HepG2 (cell line): ENCODE measurements at regions not wholly inside any gene's neighbourhood (a gene's known extent, or its start where the extent isn't known, plus 50 kb on each side); places are given as distances from the start of the nearest gene placed in this dataset.

Source experiments
- CEBPG ChIP-seq: IDR thresholded peaks from 2 replicates; pipeline ENCODE4 v1.6.1; 2016
- EED ChIP-seq: sonication (generic); formaldehyde crosslinking; IDR thresholded peaks from 2 replicates; pipeline ENCODE4 v1.5.0; 2020; ENCODE audit warnings: mild to moderate bottlenecking, missing genetic modification reagents
- GABPA ChIP-seq, 2 experiments: IDR thresholded peaks; 2 replicates each; pipeline ENCODE4 v1.6.1; 2011 to 2016; ENCODE audit warnings: low read depth in 2 of 2, low read length in 1 of 2, missing biosample characterization in 1 of 2, missing genetic modification characterization in 1 of 2
- HMGA1 ChIP-seq: sonication (generic); formaldehyde crosslinking; conservative IDR thresholded peaks from 2 replicates; pipeline ENCODE4 v1.4.0; 2020; ENCODE audit warnings: missing genetic modification reagents
- HNRNPH1 ChIP-seq: fragments of 200-400 bp; formaldehyde crosslinking; optimal IDR thresholded peaks from 2 replicates; pipeline ENCODE3; 2017; ENCODE audit warnings: mild to moderate bottlenecking, low read depth, low read length
- JUN ChIP-seq: sonication (generic); formaldehyde crosslinking; IDR thresholded peaks from 2 replicates; pipeline ENCODE4 v1.4.0; 2020; ENCODE audit warnings: mild to moderate bottlenecking, missing genetic modification reagents
- KDM2A ChIP-seq: sonication (generic); formaldehyde crosslinking; IDR thresholded peaks from 2 replicates; pipeline ENCODE4 v1.4.0; 2020; ENCODE audit warnings: low read depth, missing genetic modification reagents, borderline replicate concordance
- KMT2A ChIP-seq: sonication (generic); formaldehyde crosslinking; IDR thresholded peaks from 2 replicates; pipeline ENCODE4 v1.4.0; 2020; ENCODE audit warnings: missing genetic modification reagents
- MYC ChIP-seq: sonication (generic); formaldehyde crosslinking; IDR thresholded peaks from 2 replicates; pipeline ENCODE4 v1.9.0; 2021; ENCODE audit warnings: missing genetic modification reagents, borderline replicate concordance
- RAD51 ChIP-seq: fragments of 450-650 bp; IDR thresholded peaks from 2 replicates; pipeline ENCODE4 v1.6.1; 2016; ENCODE audit warnings: borderline replicate concordance
- SMC3 ChIP-seq: IDR thresholded peaks from 2 replicates; pipeline ENCODE4 v1.6.1; 2011; ENCODE audit warnings: low read length, improper control_type of control experiment
- ZFP36 ChIP-seq: fragments of 150-350 bp; IDR thresholded peaks from 2 replicates; pipeline ENCODE4 v1.6.1; 2018; ENCODE audit warnings: borderline replicate concordance, low read length, low read depth; ENCODE audit not compliant: partially characterized antibody
- TF ChIP-seq, protein P1 (sequence below): fragments of 450-650 bp; IDR thresholded peaks from 2 replicates; pipeline ENCODE4 v1.6.1; 2016
- TF ChIP-seq, protein P2 (sequence below): sonication (generic); formaldehyde crosslinking; IDR thresholded peaks from 2 replicates; pipeline ENCODE4 v1.4.0; 2020; ENCODE audit warnings: mild to moderate bottlenecking, missing genetic modification reagents
- TF ChIP-seq, protein P3 (sequence below): sonication (generic); formaldehyde crosslinking; IDR thresholded peaks from 2 replicates; pipeline ENCODE4 v1.5.0; 2020; ENCODE audit warnings: mild to moderate bottlenecking, missing genetic modification reagents
- TF ChIP-seq, protein P4 (sequence below): sonication (generic); formaldehyde crosslinking; IDR thresholded peaks from 2 replicates; pipeline ENCODE4 v1.8.0; 2022; ENCODE audit warnings: mild to moderate bottlenecking, missing genetic modification reagents, moderate library complexity
- TF ChIP-seq, protein P5 (sequence below): sonication (generic); formaldehyde crosslinking; IDR thresholded peaks from 2 replicates; pipeline ENCODE4 v1.4.0; 2020; ENCODE audit warnings: low read depth, missing genetic modification reagents
- TF ChIP-seq, protein P6 (sequence below): sonication (generic); formaldehyde crosslinking; IDR thresholded peaks from 2 replicates; pipeline ENCODE4 v1.4.0; 2020; ENCODE audit warnings: low read depth, mild to moderate bottlenecking, missing genetic modification reagents

DNA sequence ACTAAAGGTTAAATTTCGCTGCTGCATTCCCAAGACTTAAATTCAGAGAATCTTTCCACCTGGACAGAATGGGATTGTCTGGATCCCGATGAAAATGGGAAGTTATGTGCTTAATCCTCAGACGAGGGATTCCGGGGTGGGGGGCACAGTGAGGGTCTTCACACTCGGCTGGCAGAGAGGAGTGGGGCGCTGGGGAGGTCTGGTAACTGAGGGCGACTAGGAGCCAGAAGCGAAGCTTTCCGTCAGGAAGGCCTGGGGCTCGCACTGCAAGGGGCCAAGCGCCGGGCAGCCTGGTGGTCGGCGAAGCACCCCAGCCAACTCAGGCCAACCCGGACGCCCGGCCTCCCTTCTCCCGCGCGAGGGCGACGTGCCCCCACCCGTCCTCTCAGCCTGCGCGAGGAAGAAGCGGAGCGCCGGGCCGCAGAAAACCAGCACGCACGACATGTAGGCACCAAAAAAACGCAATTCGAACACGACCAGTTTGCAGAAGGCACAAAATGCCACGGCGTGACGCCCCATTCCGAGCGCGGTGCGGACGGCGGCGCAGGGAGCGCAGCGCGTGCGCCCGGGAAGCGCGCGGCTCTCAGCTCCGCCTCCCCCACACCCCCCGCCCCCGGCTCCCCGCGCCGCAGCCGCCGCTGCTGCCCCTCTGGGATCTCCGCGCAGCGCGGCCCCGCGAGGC is 188.1 kb downstream of the ZEB2 start (continued):
- TF ChIP-seq, protein P1, sequence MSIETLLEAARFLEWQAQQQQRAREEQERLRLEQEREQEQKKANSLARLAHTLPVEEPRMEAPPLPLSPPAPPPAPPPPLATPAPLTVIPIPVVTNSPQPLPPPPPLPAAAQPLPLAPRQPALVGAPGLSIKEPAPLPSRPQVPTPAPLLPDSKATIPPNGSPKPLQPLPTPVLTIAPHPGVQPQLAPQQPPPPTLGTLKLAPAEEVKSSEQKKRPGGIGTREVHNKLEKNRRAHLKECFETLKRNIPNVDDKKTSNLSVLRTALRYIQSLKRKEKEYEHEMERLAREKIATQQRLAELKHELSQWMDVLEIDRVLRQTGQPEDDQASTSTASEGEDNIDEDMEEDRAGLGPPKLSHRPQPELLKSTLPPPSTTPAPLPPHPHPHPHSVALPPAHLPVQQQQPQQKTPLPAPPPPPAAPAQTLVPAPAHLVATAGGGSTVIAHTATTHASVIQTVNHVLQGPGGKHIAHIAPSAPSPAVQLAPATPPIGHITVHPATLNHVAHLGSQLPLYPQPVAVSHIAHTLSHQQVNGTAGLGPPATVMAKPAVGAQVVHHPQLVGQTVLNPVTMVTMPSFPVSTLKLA, result no peak
- peak; percentile 90 for TF ChIP-seq KDM2A (CRISPR knock-in tag)
- TF ChIP-seq HMGA1, result no peak
- TF ChIP-seq MYC (CRISPR knock-in tag), result peak; percentile 81
- no peak for TF ChIP-seq ZFP36
- TF ChIP-seq, protein P2, sequence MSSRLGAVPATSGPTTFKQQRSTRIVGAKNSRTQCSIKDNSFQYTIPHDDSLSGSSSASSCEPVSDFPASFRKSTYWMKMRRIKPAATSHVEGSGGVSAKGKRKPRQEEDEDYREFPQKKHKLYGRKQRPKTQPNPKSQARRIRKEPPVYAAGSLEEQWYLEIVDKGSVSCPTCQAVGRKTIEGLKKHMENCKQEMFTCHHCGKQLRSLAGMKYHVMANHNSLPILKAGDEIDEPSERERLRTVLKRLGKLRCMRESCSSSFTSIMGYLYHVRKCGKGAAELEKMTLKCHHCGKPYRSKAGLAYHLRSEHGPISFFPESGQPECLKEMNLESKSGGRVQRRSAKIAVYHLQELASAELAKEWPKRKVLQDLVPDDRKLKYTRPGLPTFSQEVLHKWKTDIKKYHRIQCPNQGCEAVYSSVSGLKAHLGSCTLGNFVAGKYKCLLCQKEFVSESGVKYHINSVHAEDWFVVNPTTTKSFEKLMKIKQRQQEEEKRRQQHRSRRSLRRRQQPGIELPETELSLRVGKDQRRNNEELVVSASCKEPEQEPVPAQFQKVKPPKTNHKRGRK (CRISPR knock-in tag), result no peak; the same call in 1 of the 2 replicates
- no peak for TF ChIP-seq GABPA (IDR thresholded peaks at IDR 0.05; ENCODE audit: low read depth, low read length)
- no peak for TF ChIP-seq GABPA (CRISPR knock-in tag; IDR thresholded peaks at IDR 0.05; ENCODE audit: low read depth)
- TF ChIP-seq RAD51, result no peak
- TF ChIP-seq JUN (CRISPR knock-in tag), result no peak
- TF ChIP-seq, protein P3, sequence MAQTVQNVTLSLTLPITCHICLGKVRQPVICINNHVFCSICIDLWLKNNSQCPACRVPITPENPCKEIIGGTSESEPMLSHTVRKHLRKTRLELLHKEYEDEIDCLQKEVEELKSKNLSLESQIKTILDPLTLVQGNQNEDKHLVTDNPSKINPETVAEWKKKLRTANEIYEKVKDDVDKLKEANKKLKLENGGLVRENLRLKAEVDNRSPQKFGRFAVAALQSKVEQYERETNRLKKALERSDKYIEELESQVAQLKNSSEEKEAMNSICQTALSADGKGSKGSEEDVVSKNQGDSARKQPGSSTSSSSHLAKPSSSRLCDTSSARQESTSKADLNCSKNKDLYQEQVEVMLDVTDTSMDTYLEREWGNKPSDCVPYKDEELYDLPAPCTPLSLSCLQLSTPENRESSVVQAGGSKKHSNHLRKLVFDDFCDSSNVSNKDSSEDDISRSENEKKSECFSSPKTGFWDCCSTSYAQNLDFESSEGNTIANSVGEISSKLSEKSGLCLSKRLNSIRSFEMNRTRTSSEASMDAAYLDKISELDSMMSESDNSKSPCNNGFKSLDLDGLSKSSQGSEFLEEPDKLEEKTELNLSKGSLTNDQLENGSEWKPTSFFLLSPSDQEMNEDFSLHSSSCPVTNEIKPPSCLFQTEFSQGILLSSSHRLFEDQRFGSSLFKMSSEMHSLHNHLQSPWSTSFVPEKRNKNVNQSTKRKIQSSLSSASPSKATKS (CRISPR knock-in tag), result no peak
- peak; percentile 38; the same call in 1 of the 2 replicates for TF ChIP-seq KMT2A (CRISPR knock-in tag)
- no peak for TF ChIP-seq CEBPG (CRISPR knock-in tag)
- TF ChIP-seq, protein P4, sequence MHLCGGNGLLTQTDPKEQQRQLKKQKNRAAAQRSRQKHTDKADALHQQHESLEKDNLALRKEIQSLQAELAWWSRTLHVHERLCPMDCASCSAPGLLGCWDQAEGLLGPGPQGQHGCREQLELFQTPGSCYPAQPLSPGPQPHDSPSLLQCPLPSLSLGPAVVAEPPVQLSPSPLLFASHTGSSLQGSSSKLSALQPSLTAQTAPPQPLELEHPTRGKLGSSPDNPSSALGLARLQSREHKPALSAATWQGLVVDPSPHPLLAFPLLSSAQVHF (CRISPR knock-in tag), result no peak
- TF ChIP-seq, protein P5, sequence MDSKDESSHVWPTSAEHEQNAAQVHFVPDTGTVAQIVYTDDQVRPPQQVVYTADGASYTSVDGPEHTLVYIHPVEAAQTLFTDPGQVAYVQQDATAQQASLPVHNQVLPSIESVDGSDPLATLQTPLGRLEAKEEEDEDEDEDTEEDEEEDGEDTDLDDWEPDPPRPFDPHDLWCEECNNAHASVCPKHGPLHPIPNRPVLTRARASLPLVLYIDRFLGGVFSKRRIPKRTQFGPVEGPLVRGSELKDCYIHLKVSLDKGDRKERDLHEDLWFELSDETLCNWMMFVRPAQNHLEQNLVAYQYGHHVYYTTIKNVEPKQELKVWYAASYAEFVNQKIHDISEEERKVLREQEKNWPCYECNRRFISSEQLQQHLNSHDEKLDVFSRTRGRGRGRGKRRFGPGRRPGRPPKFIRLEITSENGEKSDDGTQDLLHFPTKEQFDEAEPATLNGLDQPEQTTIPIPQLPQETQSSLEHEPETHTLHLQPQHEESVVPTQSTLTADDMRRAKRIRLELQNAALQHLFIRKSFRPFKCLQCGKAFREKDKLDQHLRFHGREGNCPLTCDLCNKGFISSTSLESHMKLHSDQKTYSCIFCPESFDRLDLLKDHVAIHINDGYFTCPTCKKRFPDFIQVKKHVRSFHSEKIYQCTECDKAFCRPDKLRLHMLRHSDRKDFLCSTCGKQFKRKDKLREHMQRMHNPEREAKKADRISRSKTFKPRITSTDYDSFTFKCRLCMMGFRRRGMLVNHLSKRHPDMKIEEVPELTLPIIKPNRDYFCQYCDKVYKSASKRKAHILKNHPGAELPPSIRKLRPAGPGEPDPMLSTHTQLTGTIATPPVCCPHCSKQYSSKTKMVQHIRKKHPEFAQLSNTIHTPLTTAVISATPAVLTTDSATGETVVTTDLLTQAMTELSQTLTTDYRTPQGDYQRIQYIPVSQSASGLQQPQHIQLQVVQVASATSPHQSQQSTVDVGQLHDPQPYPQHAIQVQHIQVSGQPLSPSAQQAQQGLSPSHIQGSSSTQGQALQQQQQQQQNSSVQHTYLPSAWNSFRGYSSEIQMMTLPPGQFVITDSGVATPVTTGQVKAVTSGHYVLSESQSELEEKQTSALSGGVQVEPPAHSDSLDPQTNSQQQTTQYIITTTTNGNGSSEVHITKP (CRISPR knock-in tag), result no peak
- TF ChIP-seq, protein P6, sequence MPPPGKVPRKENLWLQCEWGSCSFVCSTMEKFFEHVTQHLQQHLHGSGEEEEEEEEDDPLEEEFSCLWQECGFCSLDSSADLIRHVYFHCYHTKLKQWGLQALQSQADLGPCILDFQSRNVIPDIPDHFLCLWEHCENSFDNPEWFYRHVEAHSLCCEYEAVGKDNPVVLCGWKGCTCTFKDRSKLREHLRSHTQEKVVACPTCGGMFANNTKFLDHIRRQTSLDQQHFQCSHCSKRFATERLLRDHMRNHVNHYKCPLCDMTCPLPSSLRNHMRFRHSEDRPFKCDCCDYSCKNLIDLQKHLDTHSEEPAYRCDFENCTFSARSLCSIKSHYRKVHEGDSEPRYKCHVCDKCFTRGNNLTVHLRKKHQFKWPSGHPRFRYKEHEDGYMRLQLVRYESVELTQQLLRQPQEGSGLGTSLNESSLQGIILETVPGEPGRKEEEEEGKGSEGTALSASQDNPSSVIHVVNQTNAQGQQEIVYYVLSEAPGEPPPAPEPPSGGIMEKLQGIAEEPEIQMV (CRISPR knock-in tag), result no peak
- TF ChIP-seq SMC3, result no peak
- no peak for TF ChIP-seq EED (CRISPR knock-in tag)
- TF ChIP-seq HNRNPH1, result no peak
